ENCODE measurements at regions not wholly inside any gene's neighbourhood (a gene's known extent, or its start where the extent isn't known, plus 50 kb on each side); places are given as distances from the start of the nearest gene placed in this dataset.
"Not testable (repeated sequence)": the region's sequence is repeated elsewhere in the genome, so short reads cannot be mapped to it uniquely, and the experiment has no call there.

DNA sequence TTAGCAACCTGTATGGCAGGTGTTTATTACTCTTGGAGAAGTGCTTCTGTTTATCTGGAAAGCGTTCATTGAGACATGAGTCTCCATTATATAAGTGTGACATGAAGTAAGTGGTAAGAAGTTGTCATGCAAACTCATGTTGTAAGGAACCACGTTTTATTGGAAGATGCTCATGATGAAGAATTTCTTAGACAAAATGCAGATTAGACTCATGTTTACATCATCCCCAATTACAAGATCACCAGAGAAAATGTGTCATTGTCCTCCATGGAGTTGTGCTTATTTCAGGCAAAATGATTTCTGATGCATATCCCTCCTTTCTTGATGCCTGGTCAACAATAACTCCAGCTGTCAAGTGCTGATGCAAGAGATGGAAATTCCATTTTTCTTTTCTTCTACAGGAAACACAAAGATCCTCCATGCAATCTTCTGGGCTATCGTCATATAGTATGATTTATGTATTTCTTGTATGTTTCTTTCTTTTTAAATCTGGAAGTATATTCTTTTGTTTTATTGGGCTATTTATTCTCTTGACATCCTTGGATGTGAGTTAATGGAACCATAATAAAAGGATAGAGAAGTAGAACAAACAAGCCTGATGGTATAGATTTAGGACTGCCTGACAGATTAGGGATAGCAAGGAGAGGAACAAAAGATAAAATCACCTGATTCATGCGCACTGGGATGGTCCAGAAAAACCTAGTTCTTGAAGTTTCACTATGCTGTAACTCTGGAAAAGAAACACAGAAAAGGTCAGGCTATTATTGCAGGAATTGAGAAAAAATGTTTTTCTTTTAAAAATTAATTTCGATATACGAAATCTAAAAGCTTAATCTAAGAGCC lies 50.7 kb upstream of the DIAPH3 start:
- no peak for DNase-seq (ENCODE audit: low spot score)

DNA sequence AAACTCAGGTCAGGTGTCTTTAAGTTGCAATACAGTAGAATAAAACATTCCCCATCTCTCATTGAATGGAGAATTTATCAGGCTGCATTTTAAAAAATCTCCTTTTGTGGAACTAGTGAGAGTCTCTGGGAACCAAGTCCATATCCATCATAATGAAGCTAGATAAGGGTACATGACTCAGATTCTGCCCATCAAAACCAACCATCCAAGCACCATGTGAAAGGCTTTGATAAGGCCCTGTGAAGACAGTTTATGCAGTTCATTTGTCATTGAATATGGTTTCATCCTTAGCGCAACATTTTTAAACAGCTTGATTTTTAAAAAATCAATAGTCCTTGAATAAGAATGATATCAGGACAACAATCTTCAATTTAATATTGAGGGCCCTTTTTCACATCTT lies 56.3 kb upstream of the DIAPH3 start:
- DNase-seq (ENCODE audit: low spot score) = no peak

DNA sequence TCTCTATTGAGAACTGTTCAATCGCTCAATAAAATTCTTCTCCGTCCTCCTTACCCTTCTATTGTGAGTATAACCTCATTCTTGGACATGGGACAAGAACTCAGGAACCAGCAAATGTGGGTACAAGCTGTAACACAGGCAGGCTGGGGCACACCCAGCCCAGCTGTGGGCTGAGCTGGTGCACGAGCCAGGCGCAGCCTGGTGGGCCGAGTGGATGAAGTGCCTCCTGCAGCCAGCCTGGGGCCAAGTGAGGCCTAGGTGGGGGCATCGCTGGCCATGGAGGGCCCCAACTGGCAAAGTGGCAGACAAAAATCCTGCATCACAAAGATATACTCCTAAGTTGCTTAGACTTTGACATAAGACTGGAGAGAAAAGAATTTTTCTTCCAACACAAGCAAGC lies 57.9 kb upstream of the DIAPH3 start:
- DNase-seq (ENCODE audit: low spot score) = no peak

- DNase-seq (ENCODE audit: low spot score) = peak; percentile 46
Observed at GRCh38 chr13:60226507-60226906, 62.8 kb upstream of the DIAPH3 start.

GRCh38 chr13:60227158-60227557 lies 63.4 kb upstream of the DIAPH3 start:
- no peak for DNase-seq (ENCODE audit: low spot score)

DNA sequence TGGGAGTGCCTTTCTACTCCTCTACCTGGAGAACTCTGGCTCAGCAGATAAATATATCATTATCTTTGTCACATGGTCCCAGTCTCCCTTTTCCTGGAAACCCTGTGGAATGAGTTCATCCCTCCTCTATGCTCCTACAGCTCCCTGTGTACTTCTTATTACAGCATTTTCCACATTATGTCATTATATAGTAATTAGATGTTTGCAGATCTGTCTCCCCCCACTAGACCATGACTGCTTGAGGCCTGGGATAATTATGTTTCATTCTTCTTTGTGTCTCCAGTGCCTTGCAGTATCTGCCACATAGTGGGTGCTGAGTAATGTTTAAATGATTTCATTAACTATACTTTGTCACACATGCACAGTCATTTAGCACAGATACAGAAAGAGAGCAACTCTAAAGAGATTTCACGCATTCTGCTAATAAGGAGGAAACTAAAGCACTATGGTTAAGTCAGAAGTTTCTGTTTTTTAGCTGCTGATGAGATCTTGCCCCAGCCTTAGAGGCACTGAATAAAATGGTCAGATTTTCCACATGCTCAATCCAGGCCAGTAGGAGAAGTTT lies 66.1 kb upstream of the DIAPH3 start:
- DNase-seq (ENCODE audit: low spot score) = no peak

DNA sequence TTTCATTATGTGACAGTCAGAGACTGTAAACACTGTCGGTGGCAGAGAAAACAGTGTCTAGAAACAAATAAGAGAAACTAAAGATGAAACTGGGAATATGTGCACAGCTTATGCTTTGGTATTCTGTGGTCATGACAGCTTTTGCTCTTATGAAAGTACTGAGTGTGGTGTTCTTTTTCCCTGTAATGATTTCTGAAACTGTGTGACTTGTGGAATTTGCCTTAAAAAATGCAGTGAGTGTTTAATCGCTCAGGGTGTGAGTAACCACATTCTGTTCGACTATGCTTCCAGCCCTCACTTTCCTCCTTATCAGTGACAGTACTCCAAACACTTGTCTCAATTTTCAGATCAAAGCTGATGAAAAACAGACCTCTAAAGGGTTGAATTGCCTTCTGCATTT lies 66.9 kb upstream of the DIAPH3 start:
- no peak for DNase-seq (ENCODE audit: low spot score)

- no peak for DNase-seq (ENCODE audit: low spot score)
Observed at GRCh38 chr13:60242043-60242595, 78.4 kb upstream of the DIAPH3 start.

DNA sequence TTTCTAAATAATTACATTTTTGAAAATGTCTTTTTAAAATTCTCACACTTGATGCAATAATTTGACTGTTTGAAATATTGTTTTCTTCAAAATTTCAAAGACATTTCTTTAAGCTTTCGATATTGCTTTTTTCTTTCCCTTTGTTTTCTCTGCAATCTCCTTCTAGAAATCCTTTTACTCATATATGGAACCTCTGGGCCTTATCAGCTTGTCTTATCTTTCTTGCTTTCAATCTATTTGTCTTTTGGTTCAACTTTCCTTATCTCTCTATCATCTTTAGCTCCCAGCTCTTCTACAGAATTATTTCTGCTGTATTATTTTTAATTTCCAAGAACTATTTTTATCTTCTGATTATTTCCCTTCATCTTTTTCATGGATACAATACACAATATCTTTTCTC lies 80.7 kb upstream of the DIAPH3 start:
- DNase-seq (ENCODE audit: low spot score) = no peak

- peak; percentile 17 for DNase-seq (ENCODE audit: low spot score)
Observed at GRCh38 chr13:60251419-60251818, 87.7 kb upstream of the DIAPH3 start.

DNA sequence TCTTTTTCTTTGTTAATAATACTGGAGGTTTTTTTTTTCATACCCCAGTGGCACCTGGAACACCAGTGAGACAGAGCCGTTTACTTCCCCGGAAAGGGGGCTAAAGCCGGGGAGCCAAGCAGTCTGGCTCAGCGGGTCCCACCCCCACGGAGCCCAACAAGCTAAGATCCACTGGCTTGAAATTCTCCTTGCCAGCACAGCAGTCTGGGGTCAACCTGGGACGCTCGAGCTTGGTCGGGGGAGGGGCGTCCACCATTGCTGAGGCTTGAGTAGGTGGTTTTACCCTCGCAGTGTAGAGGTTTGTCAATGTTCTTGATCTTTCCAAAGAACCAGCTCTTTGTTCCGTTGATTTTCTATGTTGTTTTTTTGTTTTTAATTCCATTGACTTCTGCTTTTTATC lies 94.6 kb upstream of the DIAPH3 start:
- DNase-seq (ENCODE audit: low spot score) = no peak

DNA sequence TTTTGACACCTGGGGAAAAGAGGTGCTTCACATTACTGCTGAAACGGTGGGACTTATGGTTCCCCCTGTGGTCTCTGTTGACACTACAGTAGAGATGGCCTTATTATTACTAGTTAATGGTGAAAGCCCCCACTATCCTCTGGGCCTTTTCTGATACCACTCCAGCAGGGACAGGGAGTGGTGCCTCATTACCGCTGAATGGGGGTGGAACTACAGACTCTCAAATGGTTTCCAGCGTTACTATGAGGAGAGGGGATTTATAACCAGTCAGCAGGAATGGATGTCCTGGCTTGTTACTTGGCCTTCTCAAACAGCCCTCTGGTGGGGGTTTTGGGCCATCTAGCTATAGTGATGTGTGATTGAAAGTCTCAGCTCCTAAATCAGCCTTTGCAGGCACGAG lies 96.7 kb upstream of the DIAPH3 start:
- DNase-seq (ENCODE audit: low spot score) = no peak

GRCh38 chr13:60261432-60262351 lies 98.0 kb upstream of the DIAPH3 start:
- no peak for DNase-seq (ENCODE audit: low spot score)

DNA sequence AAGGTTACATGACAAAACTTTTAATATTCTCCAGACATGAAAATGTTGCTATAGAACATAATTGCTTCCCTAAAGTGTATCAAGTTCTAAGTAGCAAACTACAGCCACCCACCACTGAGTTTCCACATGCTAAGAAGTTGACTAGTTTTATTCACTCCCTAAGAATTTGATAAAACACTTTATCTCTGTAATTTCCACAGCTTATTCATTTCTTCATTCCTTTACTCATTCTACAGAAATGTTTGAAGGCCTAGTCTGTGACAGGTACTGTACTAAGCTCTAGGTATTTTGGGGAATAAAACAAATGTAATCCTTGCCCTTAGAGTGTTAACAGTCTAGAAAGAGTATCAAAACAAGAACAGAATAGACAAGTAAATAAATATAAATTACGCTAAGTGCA lies 101.8 kb upstream of the DIAPH3 start:
- no peak for DNase-seq (ENCODE audit: low spot score)

DNA sequence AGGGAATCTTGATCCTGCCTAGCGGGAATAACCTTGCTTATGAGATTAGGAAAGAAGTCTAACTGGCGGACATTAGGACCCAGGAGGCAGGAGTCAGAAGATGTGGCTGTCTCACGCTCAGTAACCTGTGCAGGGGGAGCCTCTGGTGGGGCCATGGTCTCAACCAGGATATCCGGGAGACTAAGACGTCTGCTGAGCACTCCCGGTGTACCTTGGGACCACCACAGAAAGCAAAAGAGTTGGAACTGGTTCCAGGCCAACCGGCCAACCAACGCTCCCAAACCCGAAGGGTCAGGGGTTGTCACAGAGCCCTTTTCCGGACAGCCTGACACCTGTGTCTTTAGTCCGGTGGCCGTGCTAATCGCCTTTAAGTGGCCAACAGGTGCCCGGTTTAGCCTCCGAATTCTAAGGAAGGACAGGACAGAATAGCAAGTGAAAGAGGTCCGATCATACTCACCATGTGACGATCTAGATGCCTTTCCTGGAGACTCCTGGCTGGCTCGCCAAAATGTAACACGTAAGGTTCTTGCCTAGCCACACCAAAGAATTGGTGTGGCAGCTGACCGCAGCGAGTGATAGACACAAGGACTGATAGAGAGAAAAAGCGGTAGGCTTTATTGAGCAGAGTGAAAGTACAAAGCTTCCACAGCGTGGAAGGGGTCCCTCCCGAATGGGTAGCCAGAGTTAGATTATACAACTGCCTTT lies 103.9 kb upstream of the DIAPH3 start:
- peak; percentile 57 for DNase-seq (ENCODE audit: low spot score)

- peak; percentile 43 for DNase-seq (ENCODE audit: low spot score)
Observed at GRCh38 chr13:60268203-60268555, 104.5 kb upstream of the DIAPH3 start.

GRCh38 chr13:60273971-60274527 lies 110.3 kb upstream of the DIAPH3 start:
- no peak for DNase-seq (ENCODE audit: low spot score)

DNA sequence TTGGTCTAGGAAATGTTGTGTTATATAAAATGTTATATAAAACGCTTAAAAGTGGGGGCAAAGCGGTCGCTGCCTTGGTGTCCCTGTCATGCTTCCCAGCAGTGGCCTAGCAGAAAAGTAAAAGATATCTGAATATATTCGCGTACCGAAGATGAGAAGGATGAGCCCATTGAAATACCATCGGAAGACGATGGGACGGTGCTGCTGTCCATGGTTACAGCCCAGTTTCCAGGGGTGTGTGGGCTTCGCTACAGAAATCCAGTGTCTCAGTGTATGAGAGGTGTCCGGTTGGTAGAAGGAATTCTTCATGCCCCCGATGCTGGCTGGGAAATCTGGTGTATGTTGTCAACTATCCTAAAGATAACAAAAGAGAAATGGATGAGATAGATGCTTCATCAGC lies 110.9 kb upstream of the DIAPH3 start:
- DNase-seq (ENCODE audit: low spot score) = no peak

- no peak for DNase-seq (ENCODE audit: low spot score)
Observed at GRCh38 chr13:60275208-60275607, 111.5 kb upstream of the DIAPH3 start.

DNA sequence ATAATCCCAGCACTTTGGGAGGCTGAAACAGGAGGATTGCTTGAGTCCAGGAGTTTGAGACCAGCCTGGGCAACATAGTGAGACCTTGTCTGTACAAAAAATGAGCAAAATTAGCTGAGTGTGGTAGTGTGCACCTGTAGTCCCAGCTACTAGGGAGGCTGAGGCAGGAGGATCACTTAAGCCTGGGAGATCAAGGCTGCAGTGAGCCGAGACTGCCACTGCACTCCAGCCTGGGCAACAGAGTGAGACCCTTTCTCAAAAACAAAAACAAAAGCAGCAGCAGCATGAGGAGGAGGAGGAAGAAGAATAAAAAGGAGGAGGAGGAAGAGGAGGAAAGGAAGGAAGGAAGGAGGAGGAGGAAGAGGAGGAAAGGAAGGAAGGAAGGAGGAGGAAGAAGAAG lies 116.5 kb upstream of the TDRD3 start:
- not testable (repeated sequence) for DNase-seq (ENCODE audit: low spot score)

DNA sequence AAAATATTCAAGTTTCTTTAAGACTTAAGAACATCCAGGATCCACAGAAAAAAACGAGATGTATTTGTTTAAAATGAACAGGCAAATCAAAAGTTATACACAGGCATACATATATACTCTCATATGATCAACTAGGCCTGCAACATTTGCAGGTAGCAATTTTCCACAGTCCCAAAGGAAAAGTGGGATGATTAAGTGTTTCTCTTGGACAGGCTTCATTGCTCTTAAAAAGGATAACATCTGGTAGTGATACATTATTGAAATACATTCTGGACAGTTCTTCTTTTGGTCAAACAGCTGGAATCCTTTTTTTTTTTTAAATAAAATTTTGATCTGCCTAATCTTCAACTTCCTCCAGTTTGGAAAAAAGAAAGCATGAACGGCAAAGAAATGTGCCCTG lies 114.8 kb upstream of the TDRD3 start:
- DNase-seq (ENCODE audit: low spot score) = no peak

Data from HT-29 (cell line).